IPS-18a (cell line): ENCODE measurements at regions not wholly inside any gene's neighbourhood (a gene's known extent, or its start where the extent isn't known, plus 50 kb on each side); places are given as distances from the start of the nearest gene placed in this dataset.

Experiments
- H3K27ac ChIP-seq: one replicate; pipeline ENCODE4 v1.5.1; 2013; ENCODE audit warnings: low read length
- H3K27me3 ChIP-seq: one replicate; pipeline ENCODE4 v1.6.1; 2013; ENCODE audit warnings: mild to moderate bottlenecking, low read length; ENCODE audit not compliant: control insufficient read depth, insufficient read depth
- H3K36me3 ChIP-seq: one replicate; pipeline ENCODE4 v1.6.1; 2013; ENCODE audit warnings: low read depth, low read length; ENCODE audit not compliant: control insufficient read depth
- H3K4me1 ChIP-seq: one replicate; pipeline ENCODE4 v1.6.1; 2013; ENCODE audit warnings: low read depth, low read length; ENCODE audit not compliant: control insufficient read depth
- H3K4me3 ChIP-seq: one replicate; pipeline ENCODE4 v1.5.1; 2013; ENCODE audit warnings: low read length
- H3K9ac ChIP-seq: one replicate; pipeline ENCODE4 v1.6.1; 2013; ENCODE audit warnings: mild to moderate bottlenecking, low read length, moderate library complexity
- H3K9me3 ChIP-seq: one replicate; pipeline ENCODE4 v1.6.1; 2013; ENCODE audit warnings: low read depth, low read length; ENCODE audit not compliant: control insufficient read depth

DNA sequence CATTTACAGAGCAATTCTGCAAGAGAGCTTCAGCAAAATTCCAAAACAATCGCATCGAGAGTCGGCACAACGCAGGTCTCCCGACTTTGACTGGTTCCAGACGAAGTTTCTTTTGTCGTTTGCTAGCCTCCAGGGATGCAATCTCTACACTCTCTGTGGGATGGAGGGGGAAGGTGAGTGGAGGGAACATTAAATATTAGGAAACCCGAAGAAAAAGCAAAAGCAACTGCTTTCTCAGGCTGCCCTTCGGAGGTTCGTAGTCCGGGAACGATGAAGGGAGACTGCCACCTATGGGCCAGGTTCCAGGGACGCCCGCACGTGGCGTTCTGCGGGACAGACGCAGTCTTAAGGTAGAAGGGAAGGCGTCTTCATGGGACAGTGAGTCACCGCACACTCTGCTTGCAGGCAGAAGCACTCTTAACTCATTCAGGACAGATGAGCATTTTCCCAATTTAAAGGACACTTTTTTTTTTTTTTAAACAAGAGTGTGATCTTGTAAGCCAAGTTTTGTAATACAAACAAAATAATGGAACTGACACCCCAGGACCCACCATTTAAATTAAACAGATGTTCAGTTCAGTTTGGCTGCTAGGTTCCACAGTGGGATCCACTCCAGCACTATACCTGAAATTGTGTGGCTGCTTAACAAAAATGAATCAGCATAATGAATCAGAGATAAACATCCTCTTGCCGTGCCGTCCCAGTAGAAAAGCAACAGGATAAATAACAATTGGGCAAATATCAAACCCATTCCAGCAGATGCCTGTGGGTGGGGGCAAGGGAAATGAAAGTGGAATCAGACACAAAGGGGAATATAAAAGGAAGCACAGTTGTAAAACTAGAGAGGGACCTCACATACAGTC is 65.8 kb upstream of the ARMC2 start:
- Histone ChIP-seq H3K9me3 (no peaks in the 10 kb centered on the region), H3K4me1 (peaks cover 8% of the 10 kb centered on the region), H3K4me3 (peak overlapping the region; percentile 69), H3K9ac (peak overlapping the region; percentile 17), H3K27ac (no peak overlapping the region), H3K36me3 (no peaks in the 10 kb centered on the region), H3K27me3 (peaks cover 30% of the 10 kb centered on the region)

DNA sequence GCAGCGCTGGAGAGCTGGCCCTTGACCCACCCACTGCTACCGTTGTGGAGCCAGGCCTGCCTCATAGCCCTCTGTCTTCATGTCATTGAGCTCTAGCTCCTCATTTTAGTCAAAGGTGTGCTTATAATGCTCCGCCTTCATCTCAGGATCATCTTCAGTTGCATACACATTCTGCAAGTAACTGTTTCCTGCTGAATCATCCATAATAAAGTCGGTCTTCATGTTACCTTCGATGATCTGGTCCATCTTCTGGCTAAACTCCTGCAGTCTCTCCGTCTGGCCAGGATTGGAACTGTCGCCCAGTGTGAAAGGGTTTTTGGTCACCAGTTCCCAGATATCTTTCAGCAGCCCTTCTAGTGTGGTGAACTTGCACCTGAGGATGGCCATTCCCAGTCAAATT is 62.6 kb upstream of the ARMC2 start:
- Histone ChIP-seq H3K4me3 (no peak overlapping the region), H3K4me1 (peaks cover 8% of the 10 kb centered on the region), H3K9ac (no peak overlapping the region), H3K9me3 (no peaks in the 10 kb centered on the region), H3K27ac (no peak overlapping the region), H3K36me3 (no peaks in the 10 kb centered on the region), H3K27me3 (peaks cover 23% of the 10 kb centered on the region)

DNA sequence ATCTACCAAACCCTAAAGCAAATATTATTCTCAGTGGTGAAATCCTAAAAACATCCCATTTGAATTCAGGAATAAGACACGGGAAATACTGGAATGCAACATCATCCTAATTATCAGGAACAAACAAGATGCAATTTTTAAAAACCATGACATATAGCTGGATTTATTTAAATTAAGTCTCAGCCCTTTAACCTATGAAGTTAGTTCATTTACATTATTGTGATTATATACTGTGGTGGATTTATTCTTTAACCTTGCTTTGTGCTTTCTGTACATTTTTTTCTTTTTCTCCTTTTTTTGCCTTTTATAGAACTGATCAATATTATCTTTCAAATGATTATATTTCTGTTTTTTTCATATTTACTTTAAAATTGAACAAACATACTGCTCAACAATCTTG is 59.8 kb upstream of the ARMC2 start:
- H3K27ac ChIP-seq, result no peak overlapping the region
- H3K4me1 ChIP-seq, result no peaks in the 10 kb centered on the region
- no peak overlapping the region for H3K9ac ChIP-seq
- no peaks in the 10 kb centered on the region for H3K9me3 ChIP-seq
- peaks cover 4% of the 10 kb centered on the region for H3K27me3 ChIP-seq
- H3K36me3 ChIP-seq, result no peaks in the 10 kb centered on the region
- no peak overlapping the region for H3K4me3 ChIP-seq

DNA sequence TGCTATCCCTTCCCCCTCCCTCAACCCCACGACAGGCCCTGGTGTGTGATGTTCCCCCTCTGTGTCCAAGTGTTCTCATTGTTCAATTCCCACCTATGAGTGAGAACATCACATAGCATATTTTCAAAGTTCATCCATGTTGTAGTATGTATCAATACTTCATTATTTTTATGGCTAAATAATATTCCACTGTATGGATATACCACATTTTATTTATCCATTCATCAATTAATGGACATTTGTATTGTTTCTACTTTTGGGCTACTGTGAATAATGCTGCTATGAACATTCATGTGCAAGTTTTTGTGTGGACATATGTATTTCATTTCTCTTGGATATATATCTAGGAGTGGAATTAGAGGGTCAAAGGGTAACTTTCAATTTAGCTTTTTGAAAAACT is 58.7 kb upstream of the ARMC2 start:
- H3K27ac ChIP-seq, result no peak overlapping the region
- no peaks in the 10 kb centered on the region for H3K9me3 ChIP-seq
- H3K36me3 ChIP-seq, result no peaks in the 10 kb centered on the region
- no peak overlapping the region for H3K9ac ChIP-seq
- no peak overlapping the region for H3K4me3 ChIP-seq
- no peaks in the 10 kb centered on the region for H3K4me1 ChIP-seq
- no peaks in the 10 kb centered on the region for H3K27me3 ChIP-seq

DNA sequence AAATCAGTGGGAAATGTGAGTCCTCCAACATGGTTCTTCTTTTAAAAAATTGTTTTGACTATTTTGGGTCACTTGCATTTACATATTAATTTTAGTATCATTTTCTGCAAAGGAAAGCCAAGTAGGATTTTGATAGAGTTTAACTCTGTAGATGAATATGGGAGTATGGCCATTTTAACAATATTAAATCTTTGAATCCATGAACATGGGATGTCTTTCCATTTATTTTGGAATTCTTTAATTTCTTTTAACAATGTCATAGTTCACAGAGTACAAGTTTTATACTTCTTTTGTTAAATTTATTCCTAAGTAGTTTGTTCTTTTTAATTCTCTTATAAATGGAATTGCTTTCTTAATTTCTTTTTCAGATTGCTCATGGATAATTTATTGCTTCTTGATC is 56.5 kb upstream of the ARMC2 start:
- no peak overlapping the region for H3K9ac ChIP-seq
- no peaks in the 10 kb centered on the region for H3K36me3 ChIP-seq
- H3K27me3 ChIP-seq, result no peaks in the 10 kb centered on the region
- no peaks in the 10 kb centered on the region for H3K9me3 ChIP-seq
- H3K4me3 ChIP-seq, result no peak overlapping the region
- no peaks in the 10 kb centered on the region for H3K4me1 ChIP-seq
- no peak overlapping the region for H3K27ac ChIP-seq

DNA sequence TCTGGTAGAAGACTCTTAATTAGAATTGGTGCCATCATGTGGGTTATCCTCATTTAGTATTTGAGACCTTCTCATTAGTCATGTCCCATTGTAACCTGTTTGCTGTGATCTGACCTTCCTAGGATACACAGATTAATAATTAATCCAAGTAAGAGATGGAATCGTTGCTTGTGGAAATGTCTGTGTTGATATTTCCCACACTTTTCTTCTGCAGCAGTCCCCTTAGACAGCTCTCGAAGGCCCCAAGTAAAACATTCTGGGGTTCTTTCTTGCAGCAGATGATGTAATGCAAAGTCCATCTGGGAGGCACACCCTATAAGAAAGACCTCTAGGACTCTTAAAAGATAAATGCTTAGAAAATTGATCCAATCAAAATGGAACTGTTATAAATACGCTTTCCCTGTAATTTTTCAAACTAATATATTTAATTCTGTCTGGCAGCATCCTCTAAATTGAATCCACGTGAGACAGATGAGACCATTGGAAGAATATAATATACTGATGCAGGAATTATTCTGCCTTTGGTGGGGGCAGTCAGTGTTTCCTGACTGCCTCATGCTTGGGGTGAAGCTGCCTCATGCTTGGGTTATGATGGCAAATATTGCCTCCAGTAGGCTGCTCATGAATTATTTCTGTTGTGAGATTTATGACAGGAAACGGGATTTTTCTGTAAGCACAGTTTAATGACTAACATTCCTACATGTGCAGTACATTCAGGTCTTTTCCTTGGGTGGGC is 54.5 kb upstream of the ARMC2 start:
- H3K27me3 ChIP-seq, result no peaks in the 10 kb centered on the region
- no peak overlapping the region for H3K4me3 ChIP-seq

DNA sequence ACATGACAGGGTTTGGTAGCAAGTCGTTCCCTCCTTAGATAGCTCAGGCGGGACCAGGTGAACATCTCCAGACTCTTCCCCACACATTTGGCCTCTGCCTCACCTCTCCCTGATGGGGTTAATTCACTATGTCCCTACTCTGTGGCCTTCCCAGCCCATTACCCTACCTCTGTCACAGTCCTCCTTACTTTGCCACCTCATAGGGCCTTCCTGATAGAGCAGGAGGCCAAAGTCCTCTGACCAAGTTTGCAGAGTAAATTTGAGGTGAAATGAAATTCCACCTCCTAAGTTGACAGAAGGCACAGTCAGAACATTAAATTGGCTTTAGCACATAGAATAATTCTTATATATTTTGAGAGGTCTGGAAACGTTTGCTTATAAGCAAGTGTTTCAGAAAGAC is 53.1 kb upstream of the ARMC2 start:
- Histone ChIP-seq H3K4me3 (no peak overlapping the region), H3K36me3 (no peaks in the 10 kb centered on the region), H3K9ac (no peak overlapping the region), H3K27me3 (no peaks in the 10 kb centered on the region), H3K4me1 (no peaks in the 10 kb centered on the region), H3K27ac (no peak overlapping the region), H3K9me3 (no peaks in the 10 kb centered on the region)

More for the DNA sequence above, 54.5 kb upstream of the ARMC2 start:
- no peaks in the 10 kb centered on the region for H3K36me3 ChIP-seq
- H3K9me3 ChIP-seq, result no peaks in the 10 kb centered on the region
- H3K9ac ChIP-seq, result no peak overlapping the region
- no peaks in the 10 kb centered on the region for H3K4me1 ChIP-seq
- H3K27ac ChIP-seq, result no peak overlapping the region

DNA sequence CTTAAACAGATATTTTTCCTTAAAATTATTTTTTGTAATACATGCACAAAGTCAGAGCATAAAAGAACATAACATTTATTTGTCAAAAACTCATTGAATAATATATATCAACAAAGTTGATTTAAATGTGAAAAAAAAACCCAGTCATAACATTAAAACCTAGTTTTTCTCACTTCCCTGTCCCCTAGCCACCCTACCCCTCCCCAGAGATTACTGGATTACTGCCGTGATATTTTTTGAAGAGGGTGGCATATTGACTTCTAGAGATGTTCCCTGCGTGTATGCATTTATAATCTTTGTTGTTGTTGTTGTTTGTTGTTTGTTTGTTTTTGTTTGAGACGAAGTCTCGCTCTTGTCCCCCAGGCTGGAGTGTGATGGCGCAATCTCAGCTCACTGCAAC is 52.4 kb upstream of the ARMC2 start:
- Histone ChIP-seq H3K4me1 (no peaks in the 10 kb centered on the region), H3K36me3 (no peaks in the 10 kb centered on the region), H3K9me3 (no peaks in the 10 kb centered on the region), H3K27me3 (no peaks in the 10 kb centered on the region), H3K27ac (no peak overlapping the region), H3K9ac (no peak overlapping the region), H3K4me3 (no peak overlapping the region)

DNA sequence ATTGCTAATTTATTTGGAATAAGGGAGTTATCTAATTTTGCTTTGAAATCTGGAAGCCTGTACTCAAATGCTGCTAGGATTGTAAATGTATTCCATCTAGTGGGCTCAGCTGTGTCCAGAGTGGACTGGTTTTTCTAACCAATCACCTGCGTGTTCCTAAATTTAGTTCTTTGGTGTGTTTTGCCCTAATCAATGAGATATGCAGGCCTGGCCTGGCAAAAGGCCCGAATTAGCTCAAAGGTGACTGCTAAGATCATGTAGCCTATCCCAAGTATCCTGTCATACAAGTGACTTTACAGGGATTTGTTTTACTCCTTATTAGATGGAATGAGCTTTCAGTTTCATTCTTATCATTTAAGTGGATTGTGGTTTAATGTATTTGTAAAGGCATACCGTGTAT is 51.3 kb upstream of the ARMC2 start:
- no peak overlapping the region for H3K4me3 ChIP-seq
- H3K27me3 ChIP-seq, result no peaks in the 10 kb centered on the region
- H3K4me1 ChIP-seq, result no peaks in the 10 kb centered on the region
- H3K27ac ChIP-seq, result no peak overlapping the region
- H3K9me3 ChIP-seq, result no peaks in the 10 kb centered on the region
- H3K9ac ChIP-seq, result no peak overlapping the region
- H3K36me3 ChIP-seq, result no peaks in the 10 kb centered on the region

DNA sequence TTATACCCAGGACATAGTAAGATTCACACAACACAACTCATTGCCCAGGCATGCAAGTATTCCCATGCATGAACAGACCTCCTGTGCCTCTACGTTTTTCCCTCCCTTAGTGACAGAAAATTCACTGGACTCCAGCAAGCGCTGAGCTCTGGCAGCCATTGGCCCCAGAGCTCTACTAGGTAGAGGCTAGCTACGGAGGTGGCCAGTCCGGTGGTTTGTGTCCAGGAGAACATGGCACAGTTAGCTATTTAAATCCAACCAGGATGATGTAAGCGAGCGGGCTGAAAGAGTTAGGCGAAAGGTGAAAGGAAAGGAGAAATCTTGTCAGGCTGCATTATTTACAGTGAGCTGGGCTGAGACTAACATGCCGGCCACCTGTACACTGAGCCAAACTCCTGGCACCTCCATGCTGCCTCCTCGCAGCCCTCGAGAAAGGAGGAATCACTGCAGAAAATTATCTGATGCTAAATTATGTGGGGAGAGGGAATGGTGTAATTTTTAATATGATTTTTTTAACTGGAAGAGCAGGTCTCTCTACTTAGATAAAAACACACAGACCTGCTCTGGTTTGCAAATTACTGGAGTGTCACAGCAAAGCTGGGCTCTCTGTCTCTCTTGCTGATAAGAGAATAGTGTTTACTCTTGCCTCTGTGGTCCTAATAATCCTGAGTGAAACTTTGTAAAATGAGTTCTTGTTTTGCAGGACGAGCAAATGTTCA is 50.1 kb upstream of the ARMC2 start:
- Histone ChIP-seq H3K9ac (no peak overlapping the region), H3K4me1 (no peaks in the 10 kb centered on the region), H3K27ac (no peak overlapping the region), H3K27me3 (no peaks in the 10 kb centered on the region), H3K36me3 (no peaks in the 10 kb centered on the region), H3K9me3 (no peaks in the 10 kb centered on the region), H3K4me3 (no peak overlapping the region)
